ENCODE measurements at regions not wholly inside any gene's neighbourhood (a gene's known extent, or its start where the extent isn't known, plus 50 kb on each side); places are given as distances from the start of the nearest gene placed in this dataset.
A peak's percentile ranks its signal among the peaks of the same experiment; 100 is the strongest.

DNA sequence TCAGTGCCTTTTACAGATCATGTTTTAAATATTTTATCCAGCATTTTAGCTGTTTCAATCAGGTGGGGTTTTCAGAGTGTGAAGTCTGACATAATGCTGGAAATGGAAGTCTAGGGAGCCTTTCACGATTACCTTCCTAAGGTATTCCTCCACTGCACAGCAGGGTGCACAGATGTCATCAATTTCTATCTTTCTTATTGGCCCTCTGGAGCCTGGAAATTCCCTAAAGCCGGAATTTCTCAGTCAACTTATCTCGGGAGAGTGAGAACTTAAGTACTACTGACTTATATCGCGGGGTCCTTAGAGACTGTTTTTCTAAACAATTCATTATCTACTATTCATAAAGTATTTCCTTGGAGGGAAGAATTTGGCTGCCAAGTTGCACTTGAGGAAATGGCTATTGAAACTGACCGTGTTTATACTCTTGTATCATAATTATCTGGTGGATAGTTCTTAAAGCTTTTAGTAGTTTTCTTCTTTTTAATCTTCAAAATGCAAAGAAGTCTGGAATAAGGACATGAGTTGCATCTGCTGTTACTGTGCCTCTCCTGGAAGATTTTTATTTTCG lies 311.8 kb upstream of the B3GALT2 start:
- DNase-seq = no peak

DNA sequence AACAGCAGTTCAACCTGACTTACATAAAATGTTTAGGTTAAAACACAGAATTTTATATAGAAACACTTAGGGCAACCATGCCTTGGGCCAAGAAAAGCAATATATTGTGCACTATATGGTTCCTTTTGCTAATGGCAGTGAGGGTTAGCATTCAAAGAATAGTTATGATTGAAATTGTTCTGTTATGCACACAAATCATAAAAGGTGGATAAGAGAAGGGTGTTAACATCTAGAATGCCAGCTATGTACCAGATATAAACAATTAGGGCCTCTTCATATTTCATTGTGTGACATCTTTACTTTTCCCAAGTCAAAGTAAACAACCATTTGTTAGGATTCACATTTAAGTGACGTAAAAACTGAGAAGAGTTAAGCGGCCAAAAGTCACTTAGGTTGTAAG lies 308.0 kb upstream of the B3GALT2 start:
- no peak for DNase-seq

DNA sequence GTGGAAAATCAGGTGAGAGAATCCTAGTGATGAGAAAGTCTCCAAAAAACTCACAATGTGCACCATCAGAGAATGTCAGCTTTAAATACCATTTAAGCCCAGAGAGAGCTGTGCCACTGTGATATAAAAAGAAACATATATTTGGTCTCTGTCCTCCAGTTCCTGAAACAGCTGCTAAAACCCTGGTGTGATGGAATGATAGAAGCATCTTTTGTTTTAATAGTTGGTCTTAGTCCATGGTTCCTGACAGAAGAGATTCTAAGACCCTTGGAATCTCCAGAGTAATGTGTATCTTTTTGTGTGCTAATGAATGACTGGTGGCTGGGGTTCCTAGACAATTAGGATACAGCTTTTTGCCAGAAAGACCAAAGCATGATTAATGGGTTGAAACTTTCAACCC lies 302.8 kb upstream of the B3GALT2 start:
- no peak for DNase-seq

DNA sequence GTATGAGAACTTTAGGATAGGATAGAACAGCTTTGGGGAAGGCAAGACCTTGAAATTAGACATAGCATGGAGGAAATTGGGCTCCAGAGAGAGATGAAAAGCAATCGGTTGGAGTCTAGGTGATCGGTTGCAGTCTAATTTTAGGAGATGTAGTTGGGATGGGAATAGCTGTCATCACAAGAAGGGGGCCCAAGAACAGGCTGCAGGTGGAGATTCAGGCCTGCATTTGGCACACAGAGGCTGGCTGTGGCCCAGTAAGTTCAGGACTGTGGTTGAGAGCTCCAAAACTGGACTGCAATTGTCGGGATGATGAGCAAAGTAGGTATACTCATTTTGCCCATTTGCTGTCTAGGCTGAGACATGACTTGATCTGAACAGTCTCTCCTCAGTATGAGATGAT lies 301.3 kb upstream of the B3GALT2 start:
- DNase-seq = no peak

DNA sequence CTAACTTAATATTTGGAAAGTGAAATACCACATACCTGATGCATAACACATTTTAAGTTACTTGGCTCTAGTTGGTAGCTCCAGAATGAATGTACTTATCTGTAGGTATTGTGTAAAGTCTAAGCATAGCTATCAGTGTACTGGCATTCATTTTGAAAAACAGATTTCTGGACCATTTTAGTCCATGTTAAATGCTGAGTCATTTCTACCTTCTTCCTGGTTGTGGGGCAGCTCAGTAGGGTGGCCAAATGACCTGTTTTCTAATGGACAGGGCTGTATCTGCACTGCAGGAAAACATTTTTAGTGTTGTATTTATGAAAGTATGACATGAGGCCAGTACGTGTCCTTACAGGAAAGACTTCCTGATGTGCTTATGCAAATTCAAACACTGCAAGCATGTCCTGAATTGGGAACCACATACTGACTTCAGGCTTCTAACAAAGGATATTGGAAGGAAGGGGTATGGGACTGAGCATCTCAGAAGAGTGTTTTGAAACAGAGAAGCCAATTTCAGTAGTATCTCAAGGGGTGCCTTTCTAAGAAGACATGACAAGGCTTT lies 300.3 kb upstream of the B3GALT2 start:
- DNase-seq = no peak

DNA sequence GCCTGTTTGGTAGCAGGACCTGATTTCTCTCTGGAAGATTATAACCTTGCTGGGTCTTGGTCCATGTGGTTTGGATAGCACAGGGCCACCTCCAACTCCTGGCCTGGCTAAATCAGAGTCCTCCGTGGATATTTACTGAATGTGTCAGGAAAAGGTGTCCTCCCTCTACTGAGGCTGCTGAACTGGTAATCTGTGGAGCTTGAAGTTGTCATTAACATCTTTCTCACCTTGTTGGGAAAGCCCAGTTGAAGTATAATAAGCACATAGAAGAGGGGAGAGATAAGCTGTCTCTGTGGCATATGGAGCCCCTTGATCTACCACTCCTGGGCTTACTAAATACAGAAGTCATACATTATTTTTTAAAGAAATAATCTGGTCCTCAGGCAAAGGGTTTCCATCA lies 294.3 kb upstream of the B3GALT2 start:
- no peak for DNase-seq

DNA sequence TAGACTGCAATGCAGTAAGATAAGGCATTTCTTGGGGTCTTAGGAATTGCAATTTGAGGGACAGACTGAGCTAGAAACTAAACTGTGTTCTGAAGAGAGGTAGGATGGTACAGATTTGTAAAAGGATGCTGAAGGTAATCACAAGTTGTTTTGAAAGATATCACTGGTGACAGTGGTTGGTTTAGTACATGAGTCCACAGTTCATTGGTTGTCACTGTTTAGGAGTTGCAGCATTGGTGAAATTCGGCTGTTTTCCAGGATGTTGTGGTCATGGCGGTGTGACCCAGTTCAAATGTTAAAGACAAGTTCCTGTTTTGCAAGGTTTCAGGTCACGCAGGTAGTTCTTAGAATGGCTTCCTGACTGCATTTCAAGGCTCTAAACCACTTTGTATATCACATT lies 292.8 kb upstream of the B3GALT2 start:
- peak in 3 of 4 experiments; percentile 30 to 61 (median 60) for DNase-seq

DNA sequence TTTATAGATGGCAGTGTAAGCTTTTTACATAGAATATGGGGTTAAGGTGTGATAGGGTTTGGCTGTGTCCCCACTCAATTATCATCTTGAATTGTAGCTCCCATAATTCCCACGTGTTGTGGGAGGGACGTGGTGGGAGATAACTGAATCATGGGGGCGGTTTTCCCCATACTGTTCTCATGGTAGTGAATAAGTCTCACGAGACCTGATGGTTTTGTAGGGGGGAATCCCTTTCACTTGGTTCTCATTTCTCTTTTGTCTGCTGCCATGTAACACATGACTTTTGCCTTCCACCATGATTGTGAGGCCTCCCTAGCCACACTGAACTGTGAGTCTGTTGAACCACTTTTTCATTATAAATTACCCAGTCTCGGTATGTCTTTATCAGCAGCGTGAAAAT lies 290.3 kb upstream of the B3GALT2 start:
- DNase-seq = no peak

DNA sequence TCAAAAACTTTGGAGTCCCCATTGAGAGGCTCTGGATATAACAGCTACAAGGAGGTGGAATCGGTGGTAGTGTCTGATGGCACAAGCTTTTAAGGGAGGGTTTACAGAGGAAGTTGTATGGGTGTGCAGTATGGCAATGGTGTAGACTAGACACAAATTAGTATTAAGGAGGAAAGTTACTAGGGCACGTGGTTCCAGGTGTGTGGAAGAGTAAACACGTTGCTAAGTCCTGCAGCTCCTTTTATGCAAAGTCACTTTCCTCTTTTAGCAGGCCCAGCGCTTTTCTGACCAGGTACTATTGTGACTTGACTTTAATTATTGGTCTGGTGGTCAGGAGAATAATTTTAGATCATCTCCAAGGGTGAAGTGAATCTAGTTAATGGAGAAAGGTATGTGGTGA lies 287.5 kb upstream of the B3GALT2 start:
- DNase-seq = no peak

DNA sequence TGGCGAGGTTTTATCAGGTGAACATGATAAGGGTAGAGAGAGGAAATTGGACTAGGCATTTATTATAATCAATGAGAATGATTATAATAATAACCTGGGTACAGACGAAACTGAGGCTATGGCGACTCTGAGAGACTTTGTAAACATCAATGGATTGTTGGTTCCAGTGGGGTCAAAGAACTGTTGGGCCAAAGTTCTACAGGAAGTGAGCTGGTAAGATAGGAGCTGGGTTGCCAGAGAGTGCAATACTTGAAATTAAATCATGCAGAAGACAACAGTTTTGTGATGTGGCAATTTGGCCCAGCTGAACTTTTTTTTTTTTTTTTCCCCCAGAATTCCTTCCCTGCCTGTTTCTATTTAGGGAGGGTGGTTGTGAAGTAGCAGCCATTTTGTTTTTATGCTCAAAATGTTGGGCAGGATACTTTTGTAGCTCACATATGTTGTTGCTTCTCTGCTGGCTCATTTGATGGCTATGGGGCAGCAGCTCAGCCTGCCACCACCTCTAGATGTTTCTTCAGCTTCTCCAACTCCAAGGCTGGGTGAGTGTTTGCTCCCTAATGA lies 286.5 kb upstream of the B3GALT2 start:
- DNase-seq = no peak

DNA sequence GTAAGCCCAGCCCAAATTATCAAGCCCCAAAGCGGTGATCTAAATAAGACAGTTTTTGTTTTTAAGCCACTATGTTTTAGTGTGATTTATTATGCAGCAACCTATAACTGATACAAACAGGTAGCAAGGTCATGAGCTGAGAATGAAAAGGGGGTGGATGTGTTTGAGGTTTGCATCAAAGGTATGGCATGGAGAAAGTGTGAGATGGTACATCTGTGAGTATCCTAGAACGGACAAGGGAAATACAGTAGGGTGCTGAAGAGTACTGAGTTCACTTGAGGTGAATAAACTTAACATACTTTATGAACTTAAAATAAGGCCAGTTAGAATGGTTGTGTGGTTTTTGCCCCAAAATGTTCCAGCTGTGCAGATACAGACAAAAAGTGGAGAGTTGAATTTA lies 286.0 kb upstream of the B3GALT2 start:
- DNase-seq = no peak

DNA sequence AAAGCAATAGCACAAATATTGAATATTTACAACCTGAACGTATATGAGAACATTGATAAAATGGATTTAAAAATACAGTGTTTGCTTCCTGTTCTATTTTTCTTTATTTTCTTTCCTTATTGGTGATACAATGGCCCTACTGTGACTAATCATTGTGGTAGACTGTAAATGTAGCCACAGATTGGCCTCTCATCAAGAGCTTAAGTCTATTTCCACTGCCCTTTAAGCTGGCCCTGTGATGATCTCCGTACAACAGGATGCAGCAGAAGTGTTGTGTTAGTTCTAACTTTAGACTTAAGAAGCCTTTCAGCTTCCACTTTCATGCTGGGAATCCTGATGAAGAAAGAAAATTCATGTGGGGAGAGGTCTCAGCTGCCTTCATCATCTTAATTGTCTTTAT lies 285.6 kb upstream of the B3GALT2 start:
- DNase-seq = no peak

DNA sequence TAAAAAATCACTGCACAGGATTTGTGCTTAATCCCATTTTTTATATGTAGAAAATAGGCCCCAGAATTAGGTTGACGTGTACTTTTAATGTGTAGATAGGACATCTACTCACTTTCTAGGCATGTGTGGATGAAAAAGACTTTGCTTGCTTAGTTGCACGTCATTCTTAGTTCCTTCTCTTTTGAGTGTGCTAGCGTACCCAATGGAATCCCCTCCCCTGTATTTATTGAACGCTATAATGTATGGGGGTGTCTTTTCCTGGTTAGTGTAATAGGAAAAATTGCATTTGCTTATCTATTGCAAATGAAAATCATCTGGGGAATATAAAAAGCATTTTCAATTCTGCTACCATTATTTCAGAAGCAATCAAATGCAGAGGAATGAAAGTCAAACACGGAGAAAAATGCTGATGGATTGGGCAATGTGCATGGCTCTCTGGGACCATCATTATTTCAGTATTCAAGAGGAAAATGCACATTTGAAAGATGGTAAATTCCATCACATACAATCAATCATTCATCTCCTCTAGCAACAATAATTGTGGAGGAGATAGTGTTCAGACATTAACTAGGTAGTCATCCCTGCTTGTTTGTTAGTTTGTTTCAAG lies 277.0 kb upstream of the B3GALT2 start:
- DNase-seq = no peak

DNA sequence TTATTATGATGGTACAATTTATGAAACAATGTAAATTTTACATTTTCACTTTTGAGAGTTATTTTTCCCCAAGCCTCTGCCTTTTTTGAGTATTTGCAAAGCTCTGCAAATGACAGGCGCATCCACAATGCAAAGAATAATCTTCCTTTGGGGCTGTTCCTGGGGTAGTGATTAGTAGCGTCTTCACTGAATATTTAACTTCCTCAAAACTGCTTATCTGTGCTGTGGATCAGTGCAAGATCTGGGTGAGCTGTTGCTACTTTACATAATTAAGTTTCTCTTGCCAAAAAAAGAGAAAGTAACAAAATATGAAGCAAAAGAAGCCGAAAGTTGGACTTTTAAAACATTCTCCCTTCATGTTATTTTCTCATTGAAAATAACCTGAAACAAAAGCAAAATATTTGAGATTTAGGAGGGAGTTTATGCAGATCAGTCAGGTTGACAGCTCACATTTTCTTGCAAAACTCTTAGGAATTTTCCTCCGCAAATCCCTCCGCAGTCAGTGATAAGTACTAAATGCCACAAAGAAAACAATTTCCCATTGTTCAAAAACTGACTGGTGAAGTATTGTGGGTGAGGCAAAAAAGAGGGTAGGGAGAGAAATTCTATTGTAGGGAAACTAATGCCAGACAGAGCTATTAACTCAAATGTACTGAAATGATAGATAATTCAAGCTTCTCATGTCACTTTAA lies 276.4 kb upstream of the B3GALT2 start:
- DNase-seq = no peak

DNA sequence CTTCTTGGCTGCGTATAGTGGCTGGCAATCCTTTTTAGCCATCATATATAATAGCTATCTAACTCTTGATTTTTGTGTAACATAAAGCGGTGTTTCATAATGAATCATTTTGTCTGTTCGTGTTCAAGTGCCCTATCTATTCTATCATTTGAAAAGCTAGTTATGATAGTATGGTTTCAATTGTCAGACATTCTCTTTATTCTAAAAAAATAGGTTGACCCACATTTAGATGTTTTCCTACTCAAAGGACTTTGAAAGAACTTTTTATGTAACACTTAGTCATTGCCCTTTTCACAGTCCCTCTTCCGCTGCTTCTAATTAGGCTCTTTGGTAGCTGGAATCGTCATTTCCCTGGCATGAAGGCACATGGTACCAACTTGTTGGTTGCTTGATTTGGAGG lies 272.2 kb upstream of the B3GALT2 start:
- DNase-seq = no peak

DNA sequence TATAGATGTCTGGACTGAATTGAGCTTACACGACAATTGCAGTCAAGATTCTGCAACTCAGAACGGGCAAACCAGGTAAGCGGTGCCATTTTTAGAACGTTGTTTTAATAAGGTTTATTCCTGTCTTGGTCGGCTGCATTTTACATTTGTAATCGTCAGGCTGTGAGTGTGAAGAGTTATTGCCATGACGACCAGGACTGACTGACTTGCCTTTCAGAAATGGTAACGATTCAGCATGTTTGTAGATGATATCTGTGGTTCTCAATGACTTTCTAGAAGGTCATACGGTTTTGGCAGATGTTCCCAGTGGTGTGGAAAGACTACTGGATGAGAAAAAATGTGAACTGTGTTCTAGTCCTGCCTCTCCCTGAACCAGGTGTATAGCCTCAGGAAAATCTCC lies 271.3 kb upstream of the B3GALT2 start:
- DNase-seq = peak in 1 of 4 experiments; percentile 9

DNA sequence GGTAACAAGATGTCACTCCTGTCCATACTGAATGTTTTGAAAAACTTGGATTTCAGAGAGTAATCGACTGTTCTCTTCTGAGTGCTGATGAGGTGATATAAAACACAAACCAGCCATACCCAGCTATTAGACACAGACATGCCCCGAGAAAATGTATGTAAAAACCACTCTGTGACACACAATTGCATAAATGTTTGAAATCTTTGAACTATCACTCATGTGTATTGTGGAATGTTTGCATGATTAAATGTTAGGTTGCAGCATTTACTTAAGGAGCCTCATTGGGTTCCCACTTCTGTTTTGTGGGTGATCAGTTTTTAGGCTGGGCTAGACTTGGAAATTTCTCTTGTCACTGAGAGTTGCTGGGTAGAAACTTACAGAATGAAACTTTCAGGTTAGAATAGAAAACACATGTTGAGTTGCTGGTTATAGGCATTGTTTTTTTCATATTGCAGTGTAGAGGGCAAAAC lies 270.4 kb upstream of the B3GALT2 start:
- no peak for DNase-seq

DNA sequence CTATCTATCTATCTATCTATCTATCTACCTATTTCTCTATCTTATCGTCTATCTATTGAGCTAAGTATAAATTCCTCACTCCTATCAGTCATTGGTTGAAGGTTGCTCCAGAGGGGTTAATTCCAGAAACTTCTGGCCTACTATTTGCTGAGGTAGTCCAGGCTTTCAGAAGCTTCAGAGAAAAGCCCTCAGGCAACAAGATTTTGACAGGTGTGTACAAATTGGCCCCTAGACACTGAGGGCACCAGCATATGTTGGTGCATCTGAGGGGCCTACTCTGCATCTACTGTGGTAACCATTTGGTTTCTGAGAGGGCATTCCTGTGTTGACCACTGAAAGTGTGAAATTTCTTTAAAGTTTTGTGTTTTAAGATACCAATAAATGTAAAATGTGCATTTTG lies 265.2 kb upstream of the B3GALT2 start:
- DNase-seq = no peak

DNA sequence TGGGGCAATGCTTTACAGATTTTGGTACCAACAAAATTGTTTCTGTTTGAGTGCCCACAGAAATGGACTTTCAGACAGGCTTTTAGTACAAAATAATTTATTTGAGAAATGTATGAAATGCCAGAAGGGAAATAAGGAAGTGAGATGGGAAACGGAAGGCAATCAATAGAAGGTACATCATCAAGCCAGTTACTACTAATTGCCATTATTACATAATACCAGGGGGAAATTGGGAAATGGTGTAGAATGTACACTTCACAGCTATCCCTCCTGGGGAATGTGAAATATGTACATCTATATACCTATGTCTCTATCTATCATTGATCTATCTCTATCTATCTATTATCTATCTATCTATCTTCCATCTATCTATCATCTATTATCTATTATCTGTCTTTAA lies 264.6 kb upstream of the B3GALT2 start:
- DNase-seq = no peak

DNA sequence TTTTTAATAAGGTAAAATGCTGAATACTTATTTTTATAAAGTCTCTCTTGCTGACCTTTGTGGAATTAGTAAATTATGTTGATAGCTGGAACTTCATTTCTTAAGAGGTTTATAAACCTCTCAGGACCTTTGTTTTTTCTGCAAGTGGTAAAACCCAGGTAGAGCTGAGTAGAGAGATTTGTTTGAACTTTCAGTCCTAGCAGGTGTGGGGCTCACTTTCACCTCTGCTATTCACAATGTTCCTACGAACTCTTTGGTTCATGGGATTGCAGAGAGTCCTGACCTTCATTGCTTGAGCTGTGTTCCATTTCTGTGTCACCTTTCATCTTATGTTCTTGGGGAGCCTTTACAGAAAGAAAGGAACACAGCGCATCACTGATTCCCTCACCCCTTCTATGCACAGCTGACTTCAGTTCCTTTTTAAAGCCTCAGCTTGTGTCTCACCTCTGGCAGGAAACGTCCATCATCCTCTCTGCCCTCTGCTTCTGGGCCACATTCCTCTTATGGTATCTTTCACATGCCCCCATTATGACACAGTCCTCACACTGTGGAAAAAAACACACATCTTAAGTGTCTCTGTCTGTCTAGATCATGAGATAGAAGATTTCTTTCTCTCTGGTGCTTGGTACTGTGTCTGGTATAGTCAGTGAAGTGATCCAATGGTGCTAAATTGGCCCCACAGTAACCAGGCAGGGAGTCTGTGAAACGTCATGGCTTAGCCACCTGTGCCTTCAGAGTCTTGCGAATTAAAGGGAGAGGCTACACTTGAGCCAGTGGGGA lies 262.5 kb upstream of the B3GALT2 start:
- no peak for DNase-seq

DNA sequence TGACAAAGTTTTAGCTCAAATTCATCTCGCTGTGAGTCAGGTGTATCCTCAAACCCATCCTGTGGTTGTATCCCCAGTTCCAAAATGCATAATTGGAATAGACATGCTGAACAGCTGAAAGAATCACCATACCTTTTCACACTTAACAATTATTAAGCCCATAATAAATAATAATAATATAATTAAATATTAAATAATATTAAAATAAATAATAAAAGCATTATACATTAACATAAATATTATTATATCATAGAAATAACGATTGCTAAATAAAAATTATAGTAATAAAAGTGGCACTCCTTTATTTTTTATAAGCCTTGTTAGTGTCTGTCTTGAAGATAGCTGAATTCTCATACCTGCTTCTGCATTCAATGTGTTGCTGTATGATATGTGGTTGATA lies 257.5 kb upstream of the B3GALT2 start:
- DNase-seq = no peak

DNA sequence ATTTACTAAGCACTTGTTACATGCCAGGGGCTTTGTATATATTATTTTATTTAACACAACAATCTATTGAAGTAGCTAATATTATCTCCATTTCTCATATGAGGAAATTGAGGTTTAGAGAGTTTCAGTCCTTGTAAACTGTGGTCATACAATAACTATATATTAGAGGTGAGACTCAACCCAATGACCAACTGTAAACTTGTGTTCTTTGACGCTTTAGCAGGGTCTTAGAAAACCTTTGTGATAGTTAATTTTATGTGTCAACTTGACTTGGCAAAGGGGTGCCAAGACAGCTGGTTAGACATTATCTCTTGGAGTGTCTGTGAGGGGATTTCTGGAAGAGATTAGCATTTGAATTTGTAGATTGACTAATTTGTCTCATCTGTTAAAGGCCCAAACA lies 252.4 kb upstream of the B3GALT2 start:
- no peak for DNase-seq

DNA sequence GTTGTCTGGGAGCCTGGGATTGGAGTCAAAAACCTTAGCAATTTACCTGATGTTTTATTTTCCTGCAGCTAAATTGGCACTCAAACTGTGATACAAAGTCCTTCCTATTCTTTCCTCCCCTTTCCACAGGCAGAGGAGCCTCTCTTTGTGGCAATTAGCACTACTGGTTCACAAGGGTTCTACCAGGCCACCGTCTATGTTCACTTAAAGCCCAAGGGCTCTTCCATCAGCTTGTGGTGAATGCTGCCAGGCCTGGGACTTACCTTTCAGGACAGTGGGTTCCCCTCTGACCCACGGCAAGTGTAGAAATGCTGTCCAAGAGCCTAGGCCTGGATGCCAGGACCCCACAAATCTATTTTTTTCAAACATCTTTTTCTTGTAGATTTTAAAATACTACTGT lies 251.9 kb upstream of the B3GALT2 start:
- no peak for DNase-seq
